DOHH2 (cell line): ENCODE measurements at regions not wholly inside any gene's neighbourhood (a gene's known extent, or its start where the extent isn't known, plus 50 kb on each side); places are given as distances from the start of the nearest gene placed in this dataset.

Experiments
- CTCF ChIP-seq: fragments of 200-600 bp; sonication (generic); IDR thresholded peaks from one replicate; pipeline ENCODE4 v1.5.1; 2014; ENCODE audit warnings: antibody characterized with exemption, mild to moderate bottlenecking, low read depth, low read length; ENCODE audit not compliant: poor library complexity, severe bottlenecking
- EZH2phosphoT487 ChIP-seq: fragments of 200-600 bp; sonication (generic); IDR thresholded peaks from 2 replicates; pipeline ENCODE4 v1.6.1; 2017; ENCODE audit warnings: borderline replicate concordance, mild to moderate bottlenecking, antibody characterized with exemption, low read length, moderate library complexity, mixed read lengths

GRCh38 chr6:1538810-1539478 lies 70.8 kb upstream of the FOXC1 start:
- TF ChIP-seq CTCF (no peak), EZH2phosphoT487 (no peak)
